Keratinocyte (primary cell): ENCODE measurements at regions not wholly inside any gene's neighbourhood (a gene's known extent, or its start where the extent isn't known, plus 50 kb on each side); places are given as distances from the start of the nearest gene placed in this dataset.

ENCODE experiments used
- EZH2 ChIP-seq: IDR thresholded peaks from one replicate; pipeline ENCODE4 v1.6.1; 2012; ENCODE audit warnings: inconsistent platforms, mild to moderate bottlenecking, low read length, moderate library complexity
- TF ChIP-seq, protein P1 (sequence below), 3 experiments: IDR thresholded peaks in 1 of 3; conservative IDR thresholded peaks in 1 of 3; optimal IDR thresholded peaks in 1 of 3; 2 replicates in 2 of 3; 3 replicates in 1 of 3; pipeline versions ENCODE3 to v1.5.1; 2011; ENCODE audit warnings: low read length in 3 of 3, mild to moderate bottlenecking in 3 of 3, moderate library complexity in 2 of 3, control low read depth in 1 of 3, inconsistent platforms in 1 of 3; ENCODE audit not compliant: insufficient read depth in 2 of 3; ENCODE audit errors: extremely low read depth in 1 of 3

DNA sequence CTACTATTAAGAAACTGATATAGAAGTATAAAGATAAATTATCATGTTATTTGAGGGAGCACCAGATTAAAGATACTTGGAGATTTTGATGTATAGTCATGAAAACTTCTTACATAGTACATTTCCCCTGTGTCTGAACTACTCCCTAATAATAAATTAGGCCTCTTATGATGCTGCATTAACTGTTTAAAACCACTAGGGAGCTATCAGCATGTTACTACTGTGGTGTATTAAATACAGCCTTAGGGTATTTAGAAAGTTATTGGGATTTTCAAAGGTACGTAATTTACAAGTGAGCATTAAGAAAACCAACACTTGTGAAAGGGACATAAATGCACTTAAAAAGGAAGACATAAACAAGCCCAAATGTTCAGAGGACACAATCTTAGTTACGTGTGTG lies 714.0 kb downstream of the EPHA4 start:
- TF ChIP-seq EZH2, result no peak
- TF ChIP-seq, protein P1, sequence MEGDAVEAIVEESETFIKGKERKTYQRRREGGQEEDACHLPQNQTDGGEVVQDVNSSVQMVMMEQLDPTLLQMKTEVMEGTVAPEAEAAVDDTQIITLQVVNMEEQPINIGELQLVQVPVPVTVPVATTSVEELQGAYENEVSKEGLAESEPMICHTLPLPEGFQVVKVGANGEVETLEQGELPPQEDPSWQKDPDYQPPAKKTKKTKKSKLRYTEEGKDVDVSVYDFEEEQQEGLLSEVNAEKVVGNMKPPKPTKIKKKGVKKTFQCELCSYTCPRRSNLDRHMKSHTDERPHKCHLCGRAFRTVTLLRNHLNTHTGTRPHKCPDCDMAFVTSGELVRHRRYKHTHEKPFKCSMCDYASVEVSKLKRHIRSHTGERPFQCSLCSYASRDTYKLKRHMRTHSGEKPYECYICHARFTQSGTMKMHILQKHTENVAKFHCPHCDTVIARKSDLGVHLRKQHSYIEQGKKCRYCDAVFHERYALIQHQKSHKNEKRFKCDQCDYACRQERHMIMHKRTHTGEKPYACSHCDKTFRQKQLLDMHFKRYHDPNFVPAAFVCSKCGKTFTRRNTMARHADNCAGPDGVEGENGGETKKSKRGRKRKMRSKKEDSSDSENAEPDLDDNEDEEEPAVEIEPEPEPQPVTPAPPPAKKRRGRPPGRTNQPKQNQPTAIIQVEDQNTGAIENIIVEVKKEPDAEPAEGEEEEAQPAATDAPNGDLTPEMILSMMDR (optimal IDR thresholded peaks at IDR 0.05 in 1 of 3, IDR thresholded peaks at IDR 0.05 in 1 of 3, conservative IDR thresholded peaks at IDR 0.05 in 1 of 3; ENCODE audit: extremely low read depth in 1 of 3, insufficient read depth in 2 of 3, low read length in 3 of 3), result peak in 1 of 3 experiments; percentile 12
